K562 (cell line): ENCODE measurements at regions not wholly inside any gene's neighbourhood (a gene's known extent, or its start where the extent isn't known, plus 50 kb on each side); places are given as distances from the start of the nearest gene placed in this dataset.

Experiments used
- HDAC1 ChIP-seq, 2 experiments: fragments of 450-650 bp; IDR thresholded peaks; 2 replicates each; pipeline ENCODE4 v1.6.1; 2016 to 2017; ENCODE audit warnings: inconsistent platforms in 1 of 2, mild to moderate bottlenecking in 1 of 2, moderate library complexity in 1 of 2
- HDAC3 ChIP-seq: fragments of 450-650 bp; IDR thresholded peaks from 2 replicates; pipeline ENCODE4 v1.6.1; 2018; ENCODE audit warnings: borderline replicate concordance, mild to moderate bottlenecking, moderate library complexity; ENCODE audit not compliant: partially characterized antibody
- MCM2 ChIP-seq: fragments of 450-650 bp; IDR thresholded peaks from 2 replicates; pipeline ENCODE4 v1.6.1; 2017; ENCODE audit warnings: low read depth, mild to moderate bottlenecking
- MNT ChIP-seq, 2 experiments: fragments of 450-650 bp; conservative IDR thresholded peaks; 2 replicates each; pipeline ENCODE4 v1.6.1; 2017; ENCODE audit warnings: mild to moderate bottlenecking in 2 of 2, moderate library complexity in 2 of 2
- TAL1 ChIP-seq: fragments of 450-650 bp; IDR thresholded peaks from 2 replicates; pipeline ENCODE4 v1.6.1; 2016; ENCODE audit warnings: mild to moderate bottlenecking
- ZNF280A ChIP-seq: fragments of 450-650 bp; IDR thresholded peaks from 2 replicates; pipeline ENCODE4 v1.6.1; 2018; ENCODE audit warnings: mild to moderate bottlenecking, low read depth; ENCODE audit not compliant: partially characterized antibody
- TF ChIP-seq, protein P1 (sequence below): sonication (generic); formaldehyde crosslinking; IDR thresholded peaks from 2 replicates; pipeline ENCODE4 v1.8.0; 2023; ENCODE audit warnings: mild to moderate bottlenecking, missing genetic modification reagents
- TF ChIP-seq, protein P2 (sequence below), 3 experiments: fragments of 200-800 bp in 1 of 3; fragments of 250-450 bp in 1 of 3; fragments of 450-650 bp in 1 of 3; sonication (Bioruptor Pico) in 1 of 3; sonication (Bioruptor generic) in 1 of 3; formaldehyde crosslinking in 1 of 3; IDR thresholded peaks; 2 replicates each; pipeline versions ENCODE4 v1.6.1 to v1.8.0; 2016 to 2022; ENCODE audit warnings: mild to moderate bottlenecking in 2 of 3, missing genetic modification characterization in 2 of 3, missing compliant biosample characterization in 1 of 3, moderate library complexity in 1 of 3

- TF ChIP-seq, protein P1, sequence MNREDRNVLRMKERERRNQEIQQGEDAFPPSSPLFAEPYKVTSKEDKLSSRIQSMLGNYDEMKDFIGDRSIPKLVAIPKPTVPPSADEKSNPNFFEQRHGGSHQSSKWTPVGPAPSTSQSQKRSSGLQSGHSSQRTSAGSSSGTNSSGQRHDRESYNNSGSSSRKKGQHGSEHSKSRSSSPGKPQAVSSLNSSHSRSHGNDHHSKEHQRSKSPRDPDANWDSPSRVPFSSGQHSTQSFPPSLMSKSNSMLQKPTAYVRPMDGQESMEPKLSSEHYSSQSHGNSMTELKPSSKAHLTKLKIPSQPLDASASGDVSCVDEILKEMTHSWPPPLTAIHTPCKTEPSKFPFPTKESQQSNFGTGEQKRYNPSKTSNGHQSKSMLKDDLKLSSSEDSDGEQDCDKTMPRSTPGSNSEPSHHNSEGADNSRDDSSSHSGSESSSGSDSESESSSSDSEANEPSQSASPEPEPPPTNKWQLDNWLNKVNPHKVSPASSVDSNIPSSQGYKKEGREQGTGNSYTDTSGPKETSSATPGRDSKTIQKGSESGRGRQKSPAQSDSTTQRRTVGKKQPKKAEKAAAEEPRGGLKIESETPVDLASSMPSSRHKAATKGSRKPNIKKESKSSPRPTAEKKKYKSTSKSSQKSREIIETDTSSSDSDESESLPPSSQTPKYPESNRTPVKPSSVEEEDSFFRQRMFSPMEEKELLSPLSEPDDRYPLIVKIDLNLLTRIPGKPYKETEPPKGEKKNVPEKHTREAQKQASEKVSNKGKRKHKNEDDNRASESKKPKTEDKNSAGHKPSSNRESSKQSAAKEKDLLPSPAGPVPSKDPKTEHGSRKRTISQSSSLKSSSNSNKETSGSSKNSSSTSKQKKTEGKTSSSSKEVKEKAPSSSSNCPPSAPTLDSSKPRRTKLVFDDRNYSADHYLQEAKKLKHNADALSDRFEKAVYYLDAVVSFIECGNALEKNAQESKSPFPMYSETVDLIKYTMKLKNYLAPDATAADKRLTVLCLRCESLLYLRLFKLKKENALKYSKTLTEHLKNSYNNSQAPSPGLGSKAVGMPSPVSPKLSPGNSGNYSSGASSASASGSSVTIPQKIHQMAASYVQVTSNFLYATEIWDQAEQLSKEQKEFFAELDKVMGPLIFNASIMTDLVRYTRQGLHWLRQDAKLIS = no peak
- TF ChIP-seq HDAC3 (no peak), HDAC1 (IDR thresholded peaks at IDR 0.05) (no peak), MNT (conservative IDR thresholded peaks at IDR 0.05) (no peak), TAL1 (no peak), ZNF280A (no peak), MCM2 (no peak)
- TF ChIP-seq, protein P2, sequence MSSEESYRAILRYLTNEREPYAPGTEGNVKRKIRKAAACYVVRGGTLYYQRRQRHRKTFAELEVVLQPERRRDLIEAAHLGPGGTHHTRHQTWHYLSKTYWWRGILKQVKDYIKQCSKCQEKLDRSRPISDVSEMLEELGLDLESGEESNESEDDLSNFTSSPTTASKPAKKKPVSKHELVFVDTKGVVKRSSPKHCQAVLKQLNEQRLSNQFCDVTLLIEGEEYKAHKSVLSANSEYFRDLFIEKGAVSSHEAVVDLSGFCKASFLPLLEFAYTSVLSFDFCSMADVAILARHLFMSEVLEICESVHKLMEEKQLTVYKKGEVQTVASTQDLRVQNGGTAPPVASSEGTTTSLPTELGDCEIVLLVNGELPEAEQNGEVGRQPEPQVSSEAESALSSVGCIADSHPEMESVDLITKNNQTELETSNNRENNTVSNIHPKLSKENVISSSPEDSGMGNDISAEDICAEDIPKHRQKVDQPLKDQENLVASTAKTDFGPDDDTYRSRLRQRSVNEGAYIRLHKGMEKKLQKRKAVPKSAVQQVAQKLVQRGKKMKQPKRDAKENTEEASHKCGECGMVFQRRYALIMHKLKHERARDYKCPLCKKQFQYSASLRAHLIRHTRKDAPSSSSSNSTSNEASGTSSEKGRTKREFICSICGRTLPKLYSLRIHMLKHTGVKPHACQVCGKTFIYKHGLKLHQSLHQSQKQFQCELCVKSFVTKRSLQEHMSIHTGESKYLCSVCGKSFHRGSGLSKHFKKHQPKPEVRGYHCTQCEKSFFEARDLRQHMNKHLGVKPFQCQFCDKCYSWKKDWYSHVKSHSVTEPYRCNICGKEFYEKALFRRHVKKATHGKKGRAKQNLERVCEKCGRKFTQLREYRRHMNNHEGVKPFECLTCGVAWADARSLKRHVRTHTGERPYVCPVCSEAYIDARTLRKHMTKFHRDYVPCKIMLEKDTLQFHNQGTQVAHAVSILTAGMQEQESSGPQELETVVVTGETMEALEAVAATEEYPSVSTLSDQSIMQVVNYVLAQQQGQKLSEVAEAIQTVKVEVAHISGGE (CRISPR knock-in tag; IDR thresholded peaks at IDR 0.05) = no peak
Observed at GRCh38 chr2:45068571-45069140, 59.4 kb upstream of the SIX2 start (continued).
